IPS-15b (cell line): ENCODE measurements at regions not wholly inside any gene's neighbourhood (a gene's known extent, or its start where the extent isn't known, plus 50 kb on each side); places are given as distances from the start of the nearest gene placed in this dataset.

Source experiments
- H3K27me3 ChIP-seq: one replicate; pipeline ENCODE4 v1.6.1; 2013; ENCODE audit warnings: low read length; ENCODE audit not compliant: control insufficient read depth, insufficient read depth
- H3K36me3 ChIP-seq: one replicate; pipeline ENCODE4 v1.6.1; 2013; ENCODE audit warnings: low read length; ENCODE audit not compliant: control insufficient read depth, insufficient read depth
- H3K4me1 ChIP-seq: one replicate; pipeline ENCODE4 v1.6.1; 2013; ENCODE audit warnings: mild to moderate bottlenecking, low read length; ENCODE audit not compliant: control insufficient read depth, insufficient read depth
- H3K4me3 ChIP-seq: one replicate; pipeline ENCODE4 v1.5.1; 2013; ENCODE audit warnings: low read depth, low read length
- H3K9ac ChIP-seq: one replicate; pipeline ENCODE4 v1.6.1; 2013; ENCODE audit warnings: low read depth, mild to moderate bottlenecking, low read length
- H3K9me3 ChIP-seq: one replicate; pipeline ENCODE4 v1.6.1; 2013; ENCODE audit warnings: mild to moderate bottlenecking, low read length; ENCODE audit not compliant: control insufficient read depth, insufficient read depth

GRCh38 chr1:239262538-239262937, 123.8 kb upstream of the CHRM3 start:
- no peaks in the 10 kb centered on the region for H3K9me3 ChIP-seq
- H3K9ac ChIP-seq = no peak overlapping the region

GRCh38 chr1:239261521-239261920, 124.8 kb upstream of the CHRM3 start:
- Histone ChIP-seq H3K4me3 (no peak overlapping the region), H3K9ac (no peak overlapping the region), H3K4me1 (no peaks in the 10 kb centered on the region), H3K9me3 (no peaks in the 10 kb centered on the region), H3K36me3 (no peaks in the 10 kb centered on the region), H3K27me3 (no peaks in the 10 kb centered on the region)

More at GRCh38 chr1:239262538-239262937, 123.8 kb upstream of the CHRM3 start:
- no peak overlapping the region for H3K4me3 ChIP-seq
- H3K4me1 ChIP-seq = no peaks in the 10 kb centered on the region
- no peaks in the 10 kb centered on the region for H3K27me3 ChIP-seq
- H3K36me3 ChIP-seq = no peaks in the 10 kb centered on the region

- H3K9ac ChIP-seq = no peak overlapping the region
- H3K9me3 ChIP-seq = no peaks in the 10 kb centered on the region
- no peaks in the 10 kb centered on the region for H3K4me1 ChIP-seq
- H3K27me3 ChIP-seq = no peaks in the 10 kb centered on the region
- H3K36me3 ChIP-seq = no peaks in the 10 kb centered on the region
- H3K4me3 ChIP-seq = no peak overlapping the region
These were observed 125.5 kb upstream of the CHRM3 start for GRCh38 chr1:239260842-239261241.

GRCh38 chr1:239255628-239256160, 130.7 kb upstream of the CHRM3 start:
- Histone ChIP-seq H3K4me1 (no peaks in the 10 kb centered on the region), H3K4me3 (no peak overlapping the region), H3K36me3 (no peaks in the 10 kb centered on the region), H3K9ac (no peak overlapping the region), H3K9me3 (no peaks in the 10 kb centered on the region), H3K27me3 (no peaks in the 10 kb centered on the region)

- Histone ChIP-seq H3K4me3 (no peak overlapping the region), H3K27me3 (no peaks in the 10 kb centered on the region), H3K9ac (no peak overlapping the region), H3K36me3 (no peaks in the 10 kb centered on the region), H3K4me1 (no peaks in the 10 kb centered on the region), H3K9me3 (no peaks in the 10 kb centered on the region)
These were observed 131.4 kb upstream of the CHRM3 start for GRCh38 chr1:239254999-239255398.

GRCh38 chr1:239253032-239253431, 133.3 kb upstream of the CHRM3 start:
- Histone ChIP-seq H3K9ac (no peak overlapping the region), H3K27me3 (no peaks in the 10 kb centered on the region), H3K9me3 (no peaks in the 10 kb centered on the region), H3K36me3 (no peaks in the 10 kb centered on the region), H3K4me3 (no peak overlapping the region), H3K4me1 (no peaks in the 10 kb centered on the region)

GRCh38 chr1:239250353-239251035, 135.9 kb upstream of the CHRM3 start:
- H3K27me3 ChIP-seq = no peaks in the 10 kb centered on the region
- no peaks in the 10 kb centered on the region for H3K9me3 ChIP-seq
- H3K36me3 ChIP-seq = no peaks in the 10 kb centered on the region
- H3K4me3 ChIP-seq = no peak overlapping the region
- H3K4me1 ChIP-seq = no peaks in the 10 kb centered on the region
- no peak overlapping the region for H3K9ac ChIP-seq

- Histone ChIP-seq H3K9ac (no peak overlapping the region), H3K36me3 (no peaks in the 10 kb centered on the region), H3K4me3 (no peak overlapping the region), H3K27me3 (no peaks in the 10 kb centered on the region), H3K9me3 (no peaks in the 10 kb centered on the region), H3K4me1 (peaks cover 5% of the 10 kb centered on the region)
These were observed 139.1 kb upstream of the CHRM3 start for GRCh38 chr1:239247285-239247684.

GRCh38 chr1:239244084-239244483, 142.3 kb upstream of the CHRM3 start:
- Histone ChIP-seq H3K4me1 (peaks cover 8% of the 10 kb centered on the region), H3K9ac (no peak overlapping the region)

GRCh38 chr1:239243006-239243405, 143.4 kb upstream of the CHRM3 start:
- Histone ChIP-seq H3K4me1 (peaks cover 8% of the 10 kb centered on the region), H3K9ac (no peak overlapping the region), H3K4me3 (no peak overlapping the region), H3K36me3 (no peaks in the 10 kb centered on the region), H3K27me3 (no peaks in the 10 kb centered on the region), H3K9me3 (no peaks in the 10 kb centered on the region)

More at GRCh38 chr1:239244084-239244483, 142.3 kb upstream of the CHRM3 start:
- no peaks in the 10 kb centered on the region for H3K36me3 ChIP-seq
- H3K27me3 ChIP-seq = no peaks in the 10 kb centered on the region
- H3K9me3 ChIP-seq = no peaks in the 10 kb centered on the region
- H3K4me3 ChIP-seq = no peak overlapping the region

GRCh38 chr1:239242404-239242803, 144.0 kb upstream of the CHRM3 start:
- Histone ChIP-seq H3K4me3 (no peak overlapping the region), H3K9me3 (no peaks in the 10 kb centered on the region), H3K9ac (no peak overlapping the region)

GRCh38 chr1:239240736-239241135, 145.6 kb upstream of the CHRM3 start:
- Histone ChIP-seq H3K9ac (no peak overlapping the region), H3K36me3 (no peaks in the 10 kb centered on the region), H3K4me3 (no peak overlapping the region), H3K4me1 (peaks cover 8% of the 10 kb centered on the region), H3K9me3 (no peaks in the 10 kb centered on the region), H3K27me3 (no peaks in the 10 kb centered on the region)

More at GRCh38 chr1:239242404-239242803, 144.0 kb upstream of the CHRM3 start:
- H3K36me3 ChIP-seq = no peaks in the 10 kb centered on the region
- peaks cover 8% of the 10 kb centered on the region for H3K4me1 ChIP-seq
- no peaks in the 10 kb centered on the region for H3K27me3 ChIP-seq
